SIG-M5 treated with dmso at 0.1 percent for 504 hours (cell line): ENCODE measurements at regions not wholly inside any gene's neighbourhood (a gene's known extent, or its start where the extent isn't known, plus 50 kb on each side); places are given as distances from the start of the nearest gene placed in this dataset.

Source experiments
- DNase-seq: peaks from one replicate; lab custom pipeline; 2025; ENCODE audit not compliant: unreplicated experiment; lab: John Stamatoyannopoulos, UW

- no peak for DNase-seq
Measured at GRCh38 chr9:107431461-107431860, 58.1 kb downstream of the KLF4 start.

- DNase-seq, result no peak
Measured at GRCh38 chr9:107430071-107430470, 59.5 kb downstream of the KLF4 start.

- DNase-seq, result no peak
Measured at GRCh38 chr9:107426126-107426525, 63.4 kb downstream of the KLF4 start.

GRCh38 chr9:107425101-107426025 is 64.2 kb downstream of the KLF4 start:
- no peak for DNase-seq

- no peak for DNase-seq
Measured at GRCh38 chr9:107423540-107423939, 66.0 kb downstream of the KLF4 start.

- peak; percentile 68 for DNase-seq
Measured at GRCh38 chr9:107422189-107423185, 67.1 kb downstream of the KLF4 start.

- DNase-seq, result no peak
Measured at GRCh38 chr9:107410420-107410819, 79.1 kb downstream of the KLF4 start.

GRCh38 chr9:107409581-107410389 is 79.8 kb downstream of the KLF4 start:
- DNase-seq, result no peak

- DNase-seq, result no peak
Measured at GRCh38 chr9:107407675-107408074, 81.9 kb downstream of the KLF4 start.

- no peak for DNase-seq
Measured at GRCh38 chr9:107405511-107405910, 84.1 kb downstream of the KLF4 start.

GRCh38 chr9:107404736-107405135 is 84.8 kb downstream of the KLF4 start:
- DNase-seq, result no peak

GRCh38 chr9:107404161-107404560 is 85.4 kb downstream of the KLF4 start:
- no peak for DNase-seq

- DNase-seq, result no peak
Measured at GRCh38 chr9:107397076-107398044, 92.2 kb downstream of the KLF4 start.

GRCh38 chr9:107394264-107394663 is 95.3 kb downstream of the KLF4 start:
- no peak for DNase-seq

GRCh38 chr9:107390778-107391177 is 98.8 kb downstream of the KLF4 start:
- DNase-seq, result no peak

GRCh38 chr9:107390279-107390678 is 99.3 kb downstream of the KLF4 start:
- no peak for DNase-seq

- DNase-seq, result peak; percentile 55
Measured at GRCh38 chr9:107389617-107390071, 99.9 kb downstream of the KLF4 start.

GRCh38 chr9:107388890-107389289 is 100.7 kb downstream of the KLF4 start:
- DNase-seq, result no peak

- DNase-seq, result no peak
Measured at GRCh38 chr9:107387409-107387808, 102.2 kb downstream of the KLF4 start.

GRCh38 chr9:107386396-107386795 is 103.2 kb downstream of the KLF4 start:
- no peak for DNase-seq
